ENCODE measurements at regions not wholly inside any gene's neighbourhood (a gene's known extent, or its start where the extent isn't known, plus 50 kb on each side); places are given as distances from the start of the nearest gene placed in this dataset.
A peak's percentile ranks its signal among the peaks of the same experiment; 100 is the strongest.
"Not testable (repeated sequence)": the region's sequence is repeated elsewhere in the genome, so short reads cannot be mapped to it uniquely, and the experiment has no call there.

DNA sequence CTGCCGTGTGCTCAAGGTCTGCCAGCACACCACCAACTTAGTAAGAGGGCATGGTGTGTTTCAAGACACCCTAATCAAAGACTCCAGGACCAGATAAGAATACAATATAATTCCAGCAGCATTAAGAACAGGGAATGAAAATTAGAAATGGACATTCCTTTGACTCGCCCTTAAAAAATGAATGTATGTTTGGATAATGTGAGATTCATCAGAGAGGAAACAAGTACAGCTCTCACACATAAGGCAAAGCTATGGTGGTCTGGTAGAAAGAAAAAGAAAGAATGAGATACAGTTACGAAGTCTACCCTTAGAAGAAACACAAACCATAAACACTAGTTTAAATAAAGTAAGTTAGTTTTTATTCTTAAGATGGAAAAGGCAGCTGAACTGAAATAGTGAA is 174.8 kb upstream of the ANK3 start:
- DNase-seq, result no peak

GRCh38 chr10:60560451-60560850 is 170.8 kb upstream of the ANK3 start:
- DNase-seq, result no peak

DNA sequence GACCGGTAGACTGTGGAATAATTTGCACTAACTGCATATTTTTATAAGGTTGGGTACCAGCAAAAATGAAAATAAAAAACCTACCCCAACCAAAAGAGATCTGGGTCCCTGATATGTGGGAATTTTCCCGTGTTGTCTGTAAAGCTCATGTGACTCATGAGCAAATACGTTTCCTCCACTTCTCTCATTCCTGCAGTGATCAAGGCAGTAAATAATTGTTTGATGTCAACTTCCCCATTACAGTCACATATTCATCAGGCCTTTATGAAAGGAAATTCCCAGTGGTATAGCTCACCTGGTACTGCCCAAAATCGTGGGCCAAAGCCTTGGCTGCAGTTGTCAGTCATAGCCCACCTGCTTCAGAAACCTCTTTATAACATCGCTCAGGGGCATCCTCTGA is 166.0 kb upstream of the ANK3 start:
- no peak for DNase-seq

DNA sequence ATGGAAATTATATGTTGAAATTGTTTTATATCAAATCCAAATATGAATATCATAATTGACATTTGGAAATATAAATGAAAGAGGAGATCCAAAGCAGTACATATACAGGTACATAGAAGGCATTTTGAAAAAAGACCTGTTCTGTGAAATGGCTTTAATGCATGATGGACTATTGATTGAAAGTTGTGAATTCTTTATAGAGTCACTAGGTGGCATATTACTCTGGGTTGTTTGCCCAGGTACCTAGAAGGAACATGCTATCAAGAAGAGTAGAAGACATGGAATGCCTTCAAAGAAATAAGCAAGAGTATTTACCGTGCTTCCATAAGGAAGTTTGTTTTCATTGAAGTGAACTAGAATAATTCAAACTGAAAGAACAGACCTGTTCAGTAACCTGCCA is 160.0 kb upstream of the ANK3 start:
- DNase-seq, result peak in 1 of 2 experiments; percentile 3

DNA sequence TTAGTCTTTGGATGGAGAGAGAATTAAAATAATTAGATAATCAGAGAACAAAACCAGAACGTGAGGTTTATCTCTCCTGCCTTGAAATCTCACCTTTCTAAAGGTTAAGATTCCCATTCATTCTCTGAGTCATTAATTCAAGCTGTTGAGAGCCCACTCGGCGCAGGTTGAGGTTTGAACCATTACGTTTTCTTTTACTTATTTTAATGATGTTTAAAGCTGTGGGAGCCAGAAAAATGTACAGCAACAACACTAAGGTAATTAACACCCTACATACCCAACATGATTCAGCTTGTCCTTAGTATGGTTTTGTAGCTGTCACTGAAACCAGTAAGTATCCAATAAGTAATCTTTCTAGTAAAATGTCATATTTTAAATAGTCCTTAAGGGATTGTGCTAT is 153.0 kb upstream of the ANK3 start:
- DNase-seq, result no peak

DNA sequence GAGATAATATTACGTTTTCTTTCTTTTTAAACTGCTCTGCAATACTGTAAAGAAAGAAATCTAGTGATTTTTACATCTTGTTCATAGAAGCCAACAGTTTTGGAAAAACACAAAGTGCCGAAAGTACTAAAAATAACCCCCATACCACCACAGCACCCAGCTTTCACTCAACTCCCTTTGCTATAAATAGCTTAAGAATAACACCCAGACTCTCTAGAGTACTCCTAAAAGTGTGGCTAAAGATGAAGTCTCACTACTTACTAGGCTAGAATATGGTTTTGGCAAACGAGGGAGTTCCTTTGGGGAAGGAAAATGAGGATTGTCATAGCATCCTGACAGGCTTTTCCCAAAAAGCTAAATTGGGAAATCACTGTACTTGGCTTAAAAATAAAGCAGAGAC is 151.8 kb upstream of the ANK3 start:
- no peak for DNase-seq

GRCh38 chr10:60537697-60538096 is 148.0 kb upstream of the ANK3 start:
- DNase-seq, result no peak

GRCh38 chr10:60536529-60537114 is 146.9 kb upstream of the ANK3 start:
- no peak for DNase-seq

DNA sequence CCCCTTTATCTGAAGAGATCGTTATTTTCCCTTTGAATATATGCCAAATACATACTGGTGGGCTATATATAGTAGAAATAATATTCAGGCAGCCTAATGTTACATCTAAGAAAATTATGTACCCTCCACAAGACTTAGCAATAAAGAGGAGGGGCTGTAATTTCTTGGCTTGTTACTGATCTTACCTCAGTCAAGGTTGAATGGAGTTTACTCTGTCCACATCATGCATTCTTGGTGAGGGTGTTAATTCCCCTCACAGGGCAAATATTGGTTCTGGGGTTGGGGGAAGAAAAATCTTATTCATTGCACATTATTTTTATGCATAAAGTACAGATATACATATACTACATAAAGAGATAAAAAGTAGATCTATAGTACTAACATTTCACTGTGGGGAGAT is 145.8 kb upstream of the ANK3 start:
- DNase-seq, result no peak

DNA sequence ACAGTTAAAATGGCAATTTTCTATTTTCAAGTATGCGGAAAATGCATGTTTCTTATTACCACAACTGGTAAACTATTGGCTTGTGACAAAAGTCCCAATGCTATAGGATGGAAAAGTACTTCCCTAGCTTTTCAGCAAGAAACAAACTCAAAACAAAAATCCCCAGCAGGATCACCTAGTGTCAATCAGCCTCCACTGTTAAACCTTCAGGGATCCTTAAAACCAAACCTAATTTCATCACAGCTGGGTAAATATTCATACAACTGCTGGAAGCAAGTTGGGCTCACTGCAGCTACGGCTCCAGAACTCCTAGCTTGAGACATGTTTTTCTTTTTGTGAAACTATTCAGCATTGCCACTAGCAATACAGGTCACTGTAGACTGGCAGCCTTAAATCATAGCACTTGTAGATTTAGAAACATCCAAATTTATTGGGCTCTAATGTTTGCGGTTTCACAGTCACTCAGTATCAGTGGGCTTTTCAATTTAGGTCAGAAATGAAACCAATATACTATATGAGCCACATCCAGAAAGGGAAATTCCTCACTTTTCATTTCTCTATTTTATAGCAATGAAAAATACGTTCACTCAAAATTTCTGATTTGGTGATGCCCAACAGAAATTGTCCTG is 145.2 kb upstream of the ANK3 start:
- DNase-seq, result no peak

DNA sequence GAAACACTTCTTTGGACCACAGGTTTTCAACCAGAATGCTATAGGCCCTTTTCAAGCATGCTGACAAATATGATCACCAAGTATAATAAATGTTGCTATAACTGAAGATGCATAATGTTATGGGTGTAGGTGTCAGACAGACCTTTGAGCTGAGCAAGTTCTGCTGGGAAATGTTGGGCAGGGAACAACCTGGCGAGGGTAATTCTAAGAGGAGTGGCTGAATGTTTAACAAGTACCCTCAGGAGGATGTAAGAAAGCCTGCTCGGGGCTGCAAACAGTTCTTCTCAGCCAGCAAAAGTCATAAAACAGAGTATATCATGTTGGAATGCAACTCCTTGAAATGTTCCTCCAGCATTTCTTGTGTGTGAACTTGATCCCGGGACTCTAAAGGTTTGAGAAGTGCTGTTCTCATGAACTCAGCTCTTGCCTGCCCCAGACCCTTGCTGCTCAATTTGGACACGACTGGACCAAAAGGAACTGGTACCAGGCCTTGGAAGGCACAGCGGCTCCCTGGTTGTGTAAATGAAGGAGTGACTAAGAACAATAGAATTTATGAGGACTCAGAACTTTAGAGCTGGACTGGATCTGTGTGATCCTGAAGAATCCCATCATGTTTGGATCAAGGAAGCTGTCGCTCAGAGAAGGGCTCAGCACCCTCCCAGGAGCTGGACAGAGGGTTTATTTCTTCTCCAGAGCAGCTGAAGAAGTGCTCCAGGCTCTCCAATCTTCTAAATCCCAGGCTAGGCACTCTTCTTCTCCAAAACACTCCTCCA is 143.2 kb upstream of the ANK3 start:
- no peak for DNase-seq

DNA sequence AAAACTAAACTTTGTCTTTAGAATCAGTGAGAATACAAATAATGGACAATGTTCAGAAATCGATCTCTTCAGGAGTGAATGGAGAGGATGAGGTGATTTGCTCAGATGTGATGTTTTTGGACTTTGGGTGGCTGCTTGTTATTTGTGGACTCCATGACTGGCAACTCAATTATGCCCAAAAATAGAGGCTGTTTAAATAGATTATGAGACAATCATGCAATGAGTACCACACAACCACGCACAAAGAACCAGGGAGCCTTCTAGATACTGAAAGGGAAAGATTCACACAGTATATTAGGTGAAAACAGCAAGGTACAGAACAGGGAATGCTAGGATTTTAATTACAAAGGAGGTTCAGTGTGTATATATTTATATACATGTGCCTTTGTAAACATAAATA is 141.3 kb upstream of the ANK3 start:
- no peak for DNase-seq

- no peak for DNase-seq
Observed at GRCh38 chr10:60527676-60528075, 138.0 kb upstream of the ANK3 start.

DNA sequence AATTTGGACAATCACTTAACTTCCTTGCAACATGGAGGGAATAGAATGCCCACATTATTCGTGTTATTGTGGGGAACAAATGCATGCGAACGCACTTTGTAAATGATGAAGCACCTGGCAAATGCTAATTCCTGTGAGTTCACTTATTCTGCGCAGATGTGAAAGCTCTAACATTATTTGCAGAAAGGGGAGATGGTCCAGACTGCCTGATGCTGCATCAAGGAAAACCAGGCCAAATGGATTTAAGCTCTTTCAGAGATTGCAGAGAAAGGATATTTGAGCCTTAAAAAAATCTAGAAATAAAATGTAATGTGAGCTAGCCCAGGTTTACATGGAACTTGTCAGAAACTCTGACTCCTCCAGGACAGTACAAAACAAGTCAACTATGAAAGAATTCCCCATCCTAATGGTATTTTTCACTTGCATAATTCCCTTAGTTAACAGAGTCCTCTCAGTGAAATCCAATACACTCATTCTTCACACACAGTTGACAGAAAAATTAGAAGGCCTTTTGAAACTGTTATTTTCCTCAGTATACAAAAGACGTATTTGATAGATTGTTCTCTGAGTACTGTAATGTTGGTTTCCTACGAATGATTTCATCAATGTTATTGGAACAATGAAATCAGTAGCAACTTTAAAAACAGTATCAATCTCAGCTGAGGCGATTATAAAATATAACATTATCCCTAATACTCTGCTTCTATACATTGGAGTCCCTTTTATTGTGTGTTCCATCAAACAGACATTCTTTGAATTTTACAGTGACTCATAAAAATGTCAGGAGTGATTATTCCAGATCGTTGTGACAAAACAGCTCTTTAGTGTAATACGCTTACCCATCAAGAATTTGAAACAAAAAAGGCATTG is 136.3 kb upstream of the ANK3 start:
- DNase-seq, result no peak

GRCh38 chr10:60524541-60524940 is 134.9 kb upstream of the ANK3 start:
- no peak for DNase-seq

GRCh38 chr10:60523371-60523770 is 133.7 kb upstream of the ANK3 start:
- not testable (repeated sequence) for DNase-seq

- no peak for DNase-seq
Observed at GRCh38 chr10:60522617-60523016, 132.9 kb upstream of the ANK3 start.

DNA sequence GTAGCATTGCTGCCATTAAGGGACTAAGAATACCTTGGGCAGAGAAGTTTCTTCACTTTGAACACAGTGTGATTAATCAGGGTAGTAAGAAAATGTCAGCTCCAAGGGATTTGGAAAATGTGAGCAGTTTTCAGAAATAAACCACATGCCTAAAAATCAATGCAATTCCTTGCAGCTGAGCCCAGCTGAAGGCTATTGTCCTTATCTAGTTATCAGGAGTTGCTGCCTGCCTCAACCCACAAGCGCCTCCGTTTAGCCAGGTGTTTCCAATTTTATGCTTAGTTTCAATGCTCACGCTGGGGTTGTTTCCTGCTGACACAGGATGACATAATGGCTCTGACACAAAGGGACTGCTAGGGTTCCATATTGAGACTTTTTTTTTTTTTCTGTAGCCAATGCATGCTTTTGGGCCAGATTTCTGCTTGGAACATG is 132.3 kb upstream of the ANK3 start:
- DNase-seq, result no peak

- no peak for DNase-seq
Observed at GRCh38 chr10:60518745-60519144, 129.1 kb upstream of the ANK3 start.

DNA sequence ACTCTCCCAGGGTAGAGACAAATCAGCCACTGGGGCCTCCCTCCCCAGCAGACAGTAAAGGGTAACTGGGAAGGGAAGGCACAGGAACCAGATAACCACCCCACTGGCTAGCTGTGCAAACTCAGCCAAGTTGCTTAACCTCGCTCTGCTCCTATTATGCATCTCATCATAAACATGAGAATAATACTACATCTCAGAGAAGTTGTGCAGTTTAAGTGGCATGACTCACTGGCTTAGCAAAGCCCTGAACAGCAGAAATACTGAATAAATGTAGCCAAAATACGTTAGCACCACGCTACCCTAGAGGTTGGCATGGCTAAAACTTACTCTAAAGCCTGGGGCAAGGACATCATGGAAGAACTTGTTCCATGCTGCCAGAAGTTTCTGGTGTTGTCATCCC is 128.1 kb upstream of the ANK3 start:
- no peak for DNase-seq

- DNase-seq, result no peak
Observed at GRCh38 chr10:60513281-60513680, 123.6 kb upstream of the ANK3 start.

DNA sequence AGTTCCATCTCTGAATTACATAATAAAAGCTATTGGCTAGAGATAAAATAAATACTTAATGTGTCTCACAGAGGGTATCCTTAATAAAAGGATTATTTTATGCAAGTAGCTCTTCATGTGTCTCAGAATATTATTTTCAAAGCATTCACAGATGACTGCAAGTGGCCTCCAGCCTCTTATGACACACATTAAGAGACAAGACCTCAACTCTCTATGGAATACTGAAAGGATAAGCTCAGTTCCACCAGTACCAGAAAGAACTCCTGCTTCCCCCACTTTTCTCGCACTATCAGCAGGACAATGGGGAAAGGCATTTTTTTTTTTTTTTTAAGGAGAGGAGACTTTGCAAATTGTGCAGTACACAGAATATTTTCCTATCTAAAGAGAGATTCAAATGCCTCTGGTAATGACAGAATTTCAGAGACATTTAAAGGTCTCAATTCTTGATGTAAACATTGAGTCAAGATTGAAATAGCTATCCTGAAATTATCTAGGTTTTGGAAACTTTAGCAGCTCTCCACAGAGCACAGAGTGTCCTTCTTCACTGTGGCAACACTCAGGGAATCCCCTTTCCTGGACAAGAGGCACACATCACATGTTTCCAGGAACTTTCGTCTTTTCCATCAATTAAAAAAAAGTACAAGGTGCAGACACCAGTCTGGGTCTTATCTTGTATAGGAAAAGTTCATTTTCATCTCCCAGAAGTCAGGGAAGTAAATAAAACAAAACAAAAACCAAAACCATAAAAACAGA is 122.0 kb upstream of the ANK3 start:
- DNase-seq, result no peak

DNA sequence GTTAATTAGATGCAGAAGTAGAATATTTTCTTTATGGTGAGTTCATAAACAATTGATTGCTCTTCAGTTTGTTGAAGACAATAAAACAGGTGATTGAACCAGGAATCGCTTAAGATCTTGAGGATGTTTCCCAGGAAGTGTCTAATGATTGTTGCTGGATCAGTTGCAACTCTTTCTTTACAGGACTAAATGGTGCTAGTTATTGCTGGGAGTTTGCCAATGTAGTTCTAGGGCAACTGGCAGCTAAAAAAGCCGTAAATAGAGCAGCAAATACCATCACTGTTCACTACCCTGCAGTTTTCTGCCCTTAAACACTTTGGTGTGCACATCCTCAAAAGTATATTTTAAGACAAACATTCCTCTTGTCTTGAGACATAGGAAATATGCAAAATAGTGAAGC is 119.2 kb upstream of the ANK3 start:
- peak in 1 of 2 experiments; percentile 4 for DNase-seq
